Sigmoid colon (tissue), 4 donors: ENCODE measurements at regions not wholly inside any gene's neighbourhood (a gene's known extent, or its start where the extent isn't known, plus 50 kb on each side); places are given as distances from the start of the nearest gene placed in this dataset.

Experiments used
- EP300 ChIP-seq, 4 donors: sonication (generic); formaldehyde crosslinking; IDR thresholded peaks; one replicate each; pipeline ENCODE4 v1.6.1; 2017; ENCODE audit warnings: antibody characterized with exemption in 4 of 4
- POLR2A ChIP-seq, 2 donors: fragments of 450-650 bp; IDR thresholded peaks; one replicate each; pipeline ENCODE4 v1.6.1; 2016; ENCODE audit warnings: antibody characterized with exemption in 2 of 2, mild to moderate bottlenecking in 2 of 2, moderate library complexity in 2 of 2
- TF ChIP-seq, protein P1 (sequence below), 4 experiments: fragments of 450-650 bp in 3 of 4; fragments of 200-600 bp in 1 of 4; IDR thresholded peaks; one replicate each; pipeline ENCODE4 v1.5.1; 2016 to 2019; ENCODE audit warnings: antibody characterized with exemption in 4 of 4, mild to moderate bottlenecking in 3 of 4, moderate library complexity in 2 of 4

- no peak for TF ChIP-seq EP300 (IDR thresholded peaks at IDR 0.05)
- TF ChIP-seq, protein P1, sequence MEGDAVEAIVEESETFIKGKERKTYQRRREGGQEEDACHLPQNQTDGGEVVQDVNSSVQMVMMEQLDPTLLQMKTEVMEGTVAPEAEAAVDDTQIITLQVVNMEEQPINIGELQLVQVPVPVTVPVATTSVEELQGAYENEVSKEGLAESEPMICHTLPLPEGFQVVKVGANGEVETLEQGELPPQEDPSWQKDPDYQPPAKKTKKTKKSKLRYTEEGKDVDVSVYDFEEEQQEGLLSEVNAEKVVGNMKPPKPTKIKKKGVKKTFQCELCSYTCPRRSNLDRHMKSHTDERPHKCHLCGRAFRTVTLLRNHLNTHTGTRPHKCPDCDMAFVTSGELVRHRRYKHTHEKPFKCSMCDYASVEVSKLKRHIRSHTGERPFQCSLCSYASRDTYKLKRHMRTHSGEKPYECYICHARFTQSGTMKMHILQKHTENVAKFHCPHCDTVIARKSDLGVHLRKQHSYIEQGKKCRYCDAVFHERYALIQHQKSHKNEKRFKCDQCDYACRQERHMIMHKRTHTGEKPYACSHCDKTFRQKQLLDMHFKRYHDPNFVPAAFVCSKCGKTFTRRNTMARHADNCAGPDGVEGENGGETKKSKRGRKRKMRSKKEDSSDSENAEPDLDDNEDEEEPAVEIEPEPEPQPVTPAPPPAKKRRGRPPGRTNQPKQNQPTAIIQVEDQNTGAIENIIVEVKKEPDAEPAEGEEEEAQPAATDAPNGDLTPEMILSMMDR (IDR thresholded peaks at IDR 0.05), result no peak
- TF ChIP-seq POLR2A (IDR thresholded peaks at IDR 0.05), result no peak
These were observed 520.6 kb downstream of the RBFOX1 start for GRCh38 chr16:7853197-7853596.
